ENCODE measurements at regions not wholly inside any gene's neighbourhood (a gene's known extent, or its start where the extent isn't known, plus 50 kb on each side); places are given as distances from the start of the nearest gene placed in this dataset.

DNA sequence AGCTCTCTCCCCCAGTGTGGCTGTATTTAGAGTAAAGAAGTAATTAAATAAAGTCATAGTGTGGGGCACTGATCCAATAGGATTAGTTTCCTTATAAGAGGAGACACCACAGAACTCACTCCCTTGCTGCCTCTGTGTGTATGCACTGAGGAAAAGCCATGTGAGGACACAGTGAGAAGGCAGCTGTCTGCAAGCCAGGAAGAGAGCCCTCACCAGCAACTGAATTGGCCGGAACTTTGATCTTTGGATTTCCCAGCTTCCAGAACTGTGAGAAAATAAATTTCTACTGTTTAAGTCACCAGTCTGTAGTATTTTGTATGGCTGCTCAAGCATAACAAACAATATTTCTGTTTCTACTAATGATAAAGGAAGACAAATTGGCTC, 368.7 kb upstream of the PRICKLE1 start:
- TF ChIP-seq, protein P1, sequence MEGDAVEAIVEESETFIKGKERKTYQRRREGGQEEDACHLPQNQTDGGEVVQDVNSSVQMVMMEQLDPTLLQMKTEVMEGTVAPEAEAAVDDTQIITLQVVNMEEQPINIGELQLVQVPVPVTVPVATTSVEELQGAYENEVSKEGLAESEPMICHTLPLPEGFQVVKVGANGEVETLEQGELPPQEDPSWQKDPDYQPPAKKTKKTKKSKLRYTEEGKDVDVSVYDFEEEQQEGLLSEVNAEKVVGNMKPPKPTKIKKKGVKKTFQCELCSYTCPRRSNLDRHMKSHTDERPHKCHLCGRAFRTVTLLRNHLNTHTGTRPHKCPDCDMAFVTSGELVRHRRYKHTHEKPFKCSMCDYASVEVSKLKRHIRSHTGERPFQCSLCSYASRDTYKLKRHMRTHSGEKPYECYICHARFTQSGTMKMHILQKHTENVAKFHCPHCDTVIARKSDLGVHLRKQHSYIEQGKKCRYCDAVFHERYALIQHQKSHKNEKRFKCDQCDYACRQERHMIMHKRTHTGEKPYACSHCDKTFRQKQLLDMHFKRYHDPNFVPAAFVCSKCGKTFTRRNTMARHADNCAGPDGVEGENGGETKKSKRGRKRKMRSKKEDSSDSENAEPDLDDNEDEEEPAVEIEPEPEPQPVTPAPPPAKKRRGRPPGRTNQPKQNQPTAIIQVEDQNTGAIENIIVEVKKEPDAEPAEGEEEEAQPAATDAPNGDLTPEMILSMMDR (IDR thresholded peaks at IDR 0.05), result no peak
- TF ChIP-seq POLR2A (IDR thresholded peaks at IDR 0.05), result no peak

Data from Peyer's patch (tissue), 4 donors.